IMR-90 (cell line): ENCODE measurements at regions not wholly inside any gene's neighbourhood (a gene's known extent, or its start where the extent isn't known, plus 50 kb on each side); places are given as distances from the start of the nearest gene placed in this dataset.
"Not testable (repeated sequence)": the region's sequence is repeated elsewhere in the genome, so short reads cannot be mapped to it uniquely, and the experiment has no call there.

Experiments
- ATAC-seq: fragments of 200-7000 bp; cut with Tn5 transposase; 2 replicates; pipeline ENCODE4 v1.9.1; 2020; ENCODE audit warnings: low read depth, mild to moderate bottlenecking, moderate library complexity
- BruUV-seq: library from RNA; stranded (reverse); fragments of 400-500 nt; replicated peaks from 2 replicates; lab custom pipeline; 2021; lab: Mats Ljungman, UMichigan
- CTCF ChIA-PET: fragments of 300-600 bp; formaldehyde crosslinking; extraction: SDS; loops from one replicate; lab custom pipeline; 2021; ENCODE audit warnings: antibody characterized with exemption; lab: Yijun Ruan, JAX
- POLR2A ChIA-PET: fragments of 300-600 bp; sonication (Branson Sonifier 250); formaldehyde crosslinking; loops from one replicate; lab custom pipeline; 2022; ENCODE audit warnings: antibody characterized with exemption; ENCODE audit not compliant: unreplicated experiment; lab: Charles Lee
- DNase-seq: peaks from one replicate; pipeline ENCODE4 v3.0.0; 2013
- H2AFZ ChIP-seq: replicated peaks from 2 replicates; pipeline ENCODE3; 2013; ENCODE audit warnings: low read length, mild to moderate bottlenecking; ENCODE audit not compliant: poor library complexity
- H2AK5ac ChIP-seq: 2 replicates; pipeline ENCODE4 v1.6.1; 2013; ENCODE audit warnings: low read depth, low read length, inconsistent platforms
- H2AK9ac ChIP-seq: replicated peaks from 2 replicates; pipeline ENCODE3; 2013; ENCODE audit warnings: mild to moderate bottlenecking, low read depth, low read length, moderate library complexity; ENCODE audit not compliant: poor library complexity
- H2BK120ac ChIP-seq: 2 replicates; pipeline ENCODE4 v1.6.1; 2013; ENCODE audit warnings: low read depth, low read length, inconsistent platforms
- H2BK15ac ChIP-seq: 3 replicates; pipeline ENCODE4 v1.6.1; 2013; ENCODE audit warnings: low read depth, low read length, inconsistent platforms
- H2BK20ac ChIP-seq: 2 replicates; pipeline ENCODE4 v1.6.1; 2013; ENCODE audit warnings: low read depth, mild to moderate bottlenecking, inconsistent platforms, low read length, moderate library complexity
- H2BK5ac ChIP-seq: 2 replicates; pipeline ENCODE4 v1.6.1; 2013; ENCODE audit warnings: mild to moderate bottlenecking, low read depth, low read length, inconsistent platforms; ENCODE audit not compliant: poor library complexity, severe bottlenecking
- H3K14ac ChIP-seq: replicated peaks from 2 replicates; pipeline ENCODE4 v1.6.1; 2013; ENCODE audit warnings: low read depth, low read length, inconsistent platforms
- H3K18ac ChIP-seq: 2 replicates; pipeline ENCODE4 v1.6.1; 2013; ENCODE audit warnings: low read depth, low read length, control low read depth
- H3K23ac ChIP-seq: 2 replicates; pipeline ENCODE4 v1.6.1; 2013; ENCODE audit warnings: low read depth, low read length, inconsistent platforms
- H3K27ac ChIP-seq: 2 replicates; pipeline ENCODE4 v1.5.1; 2013; ENCODE audit warnings: mild to moderate bottlenecking, control low read depth, low read length; ENCODE audit not compliant: insufficient read depth
- H3K27me3 ChIP-seq: 2 replicates; pipeline ENCODE4 v1.6.1; 2013; ENCODE audit warnings: low read length; ENCODE audit not compliant: control insufficient read depth, insufficient read depth
- H3K36me3 ChIP-seq: 2 replicates; pipeline ENCODE4 v1.6.1; 2013; ENCODE audit warnings: low read length, mixed read lengths; ENCODE audit not compliant: control insufficient read depth, insufficient read depth
- H3K4ac ChIP-seq: 2 replicates; pipeline ENCODE4 v1.6.1; 2013; ENCODE audit warnings: low read depth, low read length, inconsistent platforms
- H3K4me1 ChIP-seq: 2 replicates; pipeline ENCODE4 v1.6.1; 2013; ENCODE audit warnings: low read length, mixed read lengths; ENCODE audit not compliant: control insufficient read depth, insufficient read depth
- H3K4me2 ChIP-seq: 2 replicates; pipeline ENCODE4 v1.6.1; 2013; ENCODE audit warnings: low read depth, mild to moderate bottlenecking, control low read depth, low read length, moderate library complexity
- H3K4me3 ChIP-seq: 2 replicates; pipeline ENCODE4 v1.5.1; 2013; ENCODE audit warnings: low read depth, mild to moderate bottlenecking, control low read depth, low read length, moderate library complexity; ENCODE audit not compliant: insufficient read depth
- H3K56ac ChIP-seq: 2 replicates; pipeline ENCODE4 v1.6.1; 2013; ENCODE audit warnings: low read length, inconsistent platforms; ENCODE audit not compliant: insufficient read depth; ENCODE audit errors: extremely low read depth
- H3K79me1 ChIP-seq, 2 experiments: 2 replicates each; pipeline ENCODE4 v1.6.1; 2013; ENCODE audit warnings: low read length in 2 of 2, inconsistent platforms in 1 of 2, low read depth in 1 of 2
- H3K9ac ChIP-seq: 2 replicates; pipeline ENCODE4 v1.6.1; 2013; ENCODE audit warnings: low read depth, low read length, control low read depth
- H3K9me1 ChIP-seq: 2 replicates; pipeline ENCODE4 v1.6.1; 2013; ENCODE audit warnings: low read length, inconsistent platforms; ENCODE audit not compliant: insufficient read depth
- H3K9me3 ChIP-seq: 2 replicates; pipeline ENCODE4 v1.6.1; 2013; ENCODE audit warnings: low read length; ENCODE audit not compliant: control insufficient read depth, insufficient read depth
- H4K20me1 ChIP-seq: 2 replicates; pipeline ENCODE4 v1.6.1; 2013; ENCODE audit warnings: low read length, inconsistent platforms; ENCODE audit not compliant: insufficient read depth
- H4K5ac ChIP-seq: 2 replicates; pipeline ENCODE4 v1.6.1; 2013; ENCODE audit warnings: mild to moderate bottlenecking, low read depth, low read length, control low read depth
- H4K8ac ChIP-seq, 2 experiments: 2 replicates each; pipeline ENCODE4 v1.6.1; 2013; ENCODE audit warnings: low read depth in 2 of 2, low read length in 2 of 2, control low read depth in 1 of 2, inconsistent platforms in 1 of 2
- H4K91ac ChIP-seq: 2 replicates; pipeline ENCODE4 v1.6.1; 2013; ENCODE audit warnings: low read depth, low read length, inconsistent platforms; ENCODE audit not compliant: insufficient read depth
- whole genome bisulfite sequencing, 2 experiments: methylation state at CpG; one replicate each; pipeline versions ENCODE4 v1.1.5 to v1.1.7; 2013; ENCODE audit warnings: missing lambda C conversion rate in 2 of 2; ENCODE audit not compliant: insufficient read length in 1 of 2; ENCODE audit errors: extremely low coverage in 2 of 2; 5-methylcytosine and 5-hydroxymethylcytosine counted together
- dilution Hi-C: fragments of 300-500 bp; cut with HindIII; formaldehyde crosslinking; loops from one replicate; pipeline ENCODE4 v1.14.3; 2018; ENCODE audit warnings: low sequenced_read_pairs; ENCODE audit not compliant: unreplicated experiment
- in situ Hi-C: fragments of 300-500 bp; cut with MboI; formaldehyde crosslinking; loops from 3 replicates; pipeline ENCODE4 v1.14.3; 2019; ENCODE audit warnings: low sequenced_read_pairs, inconsistent platforms, mixed read lengths
- intact Hi-C: fragments of 100-400 bp; cut with micrococcal nuclease; formaldehyde crosslinking; loops from 2 replicates; pipeline ENCODE4 v1.10.0; 2022

DNA sequence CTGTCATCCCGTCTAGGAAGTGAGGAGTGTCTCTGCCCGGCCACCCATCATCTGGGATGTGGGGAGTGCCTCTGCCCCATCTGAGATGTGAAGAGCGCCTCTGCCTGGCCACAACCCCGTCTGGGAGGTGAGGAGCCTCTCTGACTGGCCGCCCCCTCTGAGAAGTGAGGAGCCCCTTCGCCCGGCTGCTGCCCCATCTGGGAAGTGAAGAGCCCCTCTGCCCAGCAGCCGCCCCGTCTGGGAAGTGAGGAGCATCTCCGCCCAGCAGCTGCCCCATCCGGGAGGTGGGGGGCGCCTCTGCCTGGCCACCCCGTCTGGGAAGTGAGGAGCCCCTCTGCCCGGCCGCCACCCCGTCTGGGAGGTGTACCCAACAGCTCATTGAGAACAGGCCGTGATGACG is 195.2 kb upstream of the PIEZO2 start:
- H2BK20ac ChIP-seq, H2AFZ ChIP-seq, H2BK5ac ChIP-seq, H3K23ac ChIP-seq, H2BK15ac ChIP-seq, CTCF ChIA-PET, in situ Hi-C loops, H4K8ac ChIP-seq, H4K20me1 ChIP-seq, H3K36me3 ChIP-seq, DNase-seq, H2AK9ac ChIP-seq, H3K4me2 ChIP-seq, ATAC-seq, H3K27me3 ChIP-seq, POLR2A ChIA-PET, H3K4me1 ChIP-seq, H3K9me3 ChIP-seq, H3K18ac ChIP-seq, H3K27ac ChIP-seq, dilution Hi-C loops, H3K9ac ChIP-seq, H3K56ac ChIP-seq, BruUV-seq, H3K4ac ChIP-seq, H4K91ac ChIP-seq, H2BK120ac ChIP-seq, H4K5ac ChIP-seq, H3K14ac ChIP-seq, H3K79me1 ChIP-seq, intact Hi-C loops, H2AK5ac ChIP-seq, H3K4me3 ChIP-seq, H3K9me1 ChIP-seq: not testable (repeated sequence)
- WGBS, 2 experiments = no CpG with 5 or more reads among the region's 18 CpGs
